GM10266 (cell line): ENCODE measurements at regions not wholly inside any gene's neighbourhood (a gene's known extent, or its start where the extent isn't known, plus 50 kb on each side); places are given as distances from the start of the nearest gene placed in this dataset.

Experiments
- DNase-seq: peaks from one replicate; pipeline ENCODE4 v3.0.0; 2012; ENCODE audit errors: extremely low spot score
- TF ChIP-seq, protein P1 (sequence below): IDR thresholded peaks from 2 replicates; pipeline ENCODE4 v1.5.1; 2012; ENCODE audit warnings: mild to moderate bottlenecking, low read depth; ENCODE audit not compliant: control insufficient read depth, insufficient read depth; ENCODE audit errors: missing control alignments

- TF ChIP-seq, protein P1, sequence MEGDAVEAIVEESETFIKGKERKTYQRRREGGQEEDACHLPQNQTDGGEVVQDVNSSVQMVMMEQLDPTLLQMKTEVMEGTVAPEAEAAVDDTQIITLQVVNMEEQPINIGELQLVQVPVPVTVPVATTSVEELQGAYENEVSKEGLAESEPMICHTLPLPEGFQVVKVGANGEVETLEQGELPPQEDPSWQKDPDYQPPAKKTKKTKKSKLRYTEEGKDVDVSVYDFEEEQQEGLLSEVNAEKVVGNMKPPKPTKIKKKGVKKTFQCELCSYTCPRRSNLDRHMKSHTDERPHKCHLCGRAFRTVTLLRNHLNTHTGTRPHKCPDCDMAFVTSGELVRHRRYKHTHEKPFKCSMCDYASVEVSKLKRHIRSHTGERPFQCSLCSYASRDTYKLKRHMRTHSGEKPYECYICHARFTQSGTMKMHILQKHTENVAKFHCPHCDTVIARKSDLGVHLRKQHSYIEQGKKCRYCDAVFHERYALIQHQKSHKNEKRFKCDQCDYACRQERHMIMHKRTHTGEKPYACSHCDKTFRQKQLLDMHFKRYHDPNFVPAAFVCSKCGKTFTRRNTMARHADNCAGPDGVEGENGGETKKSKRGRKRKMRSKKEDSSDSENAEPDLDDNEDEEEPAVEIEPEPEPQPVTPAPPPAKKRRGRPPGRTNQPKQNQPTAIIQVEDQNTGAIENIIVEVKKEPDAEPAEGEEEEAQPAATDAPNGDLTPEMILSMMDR: no peak
Observed at GRCh38 chr2:239879423-239880084, 145.6 kb downstream of the NDUFA10 start.

GRCh38 chr2:239878686-239879085, 146.5 kb downstream of the NDUFA10 start:
- TF ChIP-seq, protein P1: no peak
- no peak for DNase-seq

More at GRCh38 chr2:239879423-239880084, 145.6 kb downstream of the NDUFA10 start:
- no peak for DNase-seq

DNA sequence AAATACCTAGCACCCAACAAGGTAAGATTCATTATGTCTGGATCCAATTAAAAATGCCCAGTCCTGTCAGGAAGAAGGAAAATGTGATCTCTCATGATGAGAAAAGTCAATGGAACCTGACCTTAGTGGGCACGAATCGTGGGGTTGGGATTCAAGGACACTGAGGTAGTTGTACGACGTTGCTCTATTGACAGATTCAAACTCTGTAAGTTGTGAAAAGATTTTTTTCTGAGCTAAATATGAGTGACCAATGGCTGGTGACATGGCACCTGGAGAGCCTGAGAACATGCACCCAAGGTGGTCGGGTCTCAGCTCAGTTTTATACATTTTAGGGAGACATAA, 148.2 kb downstream of the NDUFA10 start:
- DNase-seq: no peak
- TF ChIP-seq, protein P1: no peak

- TF ChIP-seq, protein P1: no peak
- no peak for DNase-seq
Observed at GRCh38 chr2:239876271-239876947, 148.7 kb downstream of the NDUFA10 start.

- DNase-seq: no peak
- TF ChIP-seq, protein P1: no peak
Observed at GRCh38 chr2:239874636-239875356, 150.3 kb downstream of the NDUFA10 start.

DNA sequence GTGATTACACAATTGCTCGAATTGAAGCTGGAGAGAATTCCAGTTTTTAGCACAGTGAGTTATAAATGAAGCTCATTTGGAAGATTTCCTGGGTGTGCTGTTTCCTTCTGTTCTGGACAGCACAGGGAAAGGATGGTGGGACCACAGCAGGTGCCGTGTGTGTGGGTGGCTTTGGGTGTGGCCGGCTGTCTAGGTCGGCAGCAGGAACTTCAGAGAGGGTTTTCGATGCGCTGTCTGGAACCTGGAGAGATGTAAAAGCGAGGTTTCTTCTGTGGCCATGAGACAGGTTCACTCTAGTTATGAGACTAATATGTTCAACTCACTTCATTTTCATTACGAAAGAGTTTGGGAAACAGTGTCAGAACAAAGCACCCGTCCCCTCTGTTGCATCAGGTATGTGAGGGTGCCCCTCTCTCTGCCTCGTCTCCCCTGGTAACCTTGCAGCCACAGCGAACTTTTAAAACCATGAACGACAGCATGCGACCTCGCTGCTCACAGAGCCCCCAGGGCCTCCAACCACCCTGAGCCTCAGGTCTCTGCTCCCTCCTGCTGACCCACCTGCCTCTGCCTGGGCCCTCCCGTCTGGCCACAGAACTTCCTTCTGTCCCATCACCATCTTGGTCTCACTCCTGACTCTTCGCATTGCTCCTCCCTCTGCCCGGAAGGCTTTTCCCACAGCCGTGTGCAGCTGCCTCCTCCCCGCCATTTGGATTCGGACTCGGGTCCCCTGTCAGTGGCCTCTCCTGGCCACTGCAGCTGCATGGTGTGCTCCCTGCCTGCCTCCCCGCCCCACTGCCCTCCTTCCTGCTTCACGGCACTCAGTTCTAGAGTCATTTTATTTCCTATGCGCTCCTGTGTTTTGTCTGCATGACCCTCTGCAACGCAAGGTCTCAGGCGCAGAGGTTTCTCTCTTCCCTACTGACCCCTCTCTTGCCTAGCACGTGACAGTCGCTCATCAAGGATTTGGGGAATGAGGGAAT, 151.2 kb downstream of the NDUFA10 start:
- no peak for DNase-seq
- TF ChIP-seq, protein P1: no peak
